GM12892 (cell line): ENCODE measurements at regions not wholly inside any gene's neighbourhood (a gene's known extent, or its start where the extent isn't known, plus 50 kb on each side); places are given as distances from the start of the nearest gene placed in this dataset.
"Not testable (repeated sequence)": the region's sequence is repeated elsewhere in the genome, so short reads cannot be mapped to it uniquely, and the experiment has no call there.

Experiments used
- POLR2A ChIP-seq: IDR thresholded peaks from 2 replicates; pipeline ENCODE4 v1.6.1; 2011; ENCODE audit warnings: low read depth, low read length, control low read depth
- POLR2AphosphoS5 ChIP-seq: IDR thresholded peaks from 2 replicates; pipeline ENCODE4 v1.6.1; 2011; ENCODE audit warnings: low read depth, low read length, control low read depth

- not testable (repeated sequence) for TF ChIP-seq POLR2AphosphoS5, POLR2A
Observed at GRCh38 chr1:114242531-114243210, 89.0 kb upstream of the SYT6 start.
